Naive thymus-derived CD4-positive, alpha-beta T cell (primary cell): ENCODE measurements at regions not wholly inside any gene's neighbourhood (a gene's known extent, or its start where the extent isn't known, plus 50 kb on each side); places are given as distances from the start of the nearest gene placed in this dataset.
A peak's percentile ranks its signal among the peaks of the same experiment; 100 is the strongest.

Experiments used
- ATAC-seq: fragments of 150-1000 bp; cut with Tn5 transposase; 2 replicates; pipeline ENCODE4 v1.10.0; 2021; ENCODE audit warnings: mild to moderate bottlenecking, moderate library complexity
- CTCF ChIA-PET: fragments of 350-600 bp; sonication (Branson Sonifier 250); formaldehyde crosslinking; loops from one replicate; lab custom pipeline; 2021; ENCODE audit warnings: antibody characterized with exemption; lab: Charles Lee
- POLR2A ChIA-PET: fragments of 350-600 bp; sonication (Branson Sonifier 250); formaldehyde crosslinking; loops from one replicate; lab custom pipeline; 2021; ENCODE audit warnings: antibody characterized with exemption, inconsistent platforms; lab: Charles Lee
- DNase-seq, 9 donors: peaks; one replicate each; pipeline versions ENCODE4 v3.0.0 to v3.0.0-alpha.2; 2020 to 2022; ENCODE audit warnings: mixed read lengths in 1 of 9
- H3K27ac ChIP-seq: one replicate; pipeline ENCODE4 v1.7.0; 2013; ENCODE audit warnings: mild to moderate bottlenecking, low read depth, low read length, moderate library complexity
- H3K27me3 ChIP-seq, 2 donors: one replicate each; pipeline ENCODE4 v1.7.0; 2013; ENCODE audit warnings: low read length in 2 of 2, mild to moderate bottlenecking in 2 of 2, moderate library complexity in 2 of 2; ENCODE audit not compliant: control insufficient read depth in 2 of 2, insufficient read depth in 2 of 2
- H3K36me3 ChIP-seq, 3 experiments: 1 replicate in 2 of 3; 2 replicates in 1 of 3; pipeline ENCODE4 v1.7.0; 2013; ENCODE audit warnings: low read length in 3 of 3, mild to moderate bottlenecking in 3 of 3, moderate library complexity in 1 of 3; ENCODE audit not compliant: insufficient read depth in 3 of 3, control insufficient read depth in 2 of 3
- H3K4me1 ChIP-seq, 2 donors: one replicate each; pipeline ENCODE4 v1.7.0; 2013; ENCODE audit warnings: low read length in 2 of 2, mild to moderate bottlenecking in 2 of 2, moderate library complexity in 1 of 2; ENCODE audit not compliant: control insufficient read depth in 2 of 2, insufficient read depth in 2 of 2
- H3K4me3 ChIP-seq: 2 replicates; pipeline ENCODE4 v1.7.0; 2013; ENCODE audit warnings: mild to moderate bottlenecking, low read length
- H3K9me3 ChIP-seq, 3 experiments: 1 replicate in 2 of 3; 2 replicates in 1 of 3; pipeline ENCODE4 v1.7.0; 2013; ENCODE audit warnings: low read length in 3 of 3; ENCODE audit not compliant: control insufficient read depth in 2 of 3
- H3K27ac Mint-ChIP-seq, 9 donors: one replicate each; pipeline ENCODE4 v1.8.0; 2020 to 2022; ENCODE audit warnings: mixed read lengths in 9 of 9, mild to moderate bottlenecking in 8 of 9, moderate library complexity in 5 of 9, inconsistent platforms in 2 of 9
- H3K27me3 Mint-ChIP-seq, 5 donors: one replicate each; pipeline ENCODE4 v1.8.0; 2021 to 2022; ENCODE audit warnings: mixed read lengths in 5 of 5, mild to moderate bottlenecking in 1 of 5
- H3K36me3 Mint-ChIP-seq, 5 donors: one replicate each; pipeline ENCODE4 v1.8.0; 2020 to 2022; ENCODE audit warnings: mixed read lengths in 5 of 5, mild to moderate bottlenecking in 3 of 5, inconsistent platforms in 1 of 5
- H3K4me1 Mint-ChIP-seq, 7 donors: one replicate each; pipeline ENCODE4 v1.8.0; 2020 to 2022; ENCODE audit warnings: mixed read lengths in 7 of 7, mild to moderate bottlenecking in 3 of 7, inconsistent platforms in 1 of 7
- H3K4me3 Mint-ChIP-seq, 10 donors: one replicate each; pipeline ENCODE4 v1.8.0; 2020 to 2022; ENCODE audit warnings: mild to moderate bottlenecking in 10 of 10, mixed read lengths in 10 of 10, moderate library complexity in 6 of 10, inconsistent platforms in 2 of 10
- H3K9me3 Mint-ChIP-seq, 11 donors: one replicate each; pipeline ENCODE4 v1.8.0; 2020 to 2022; ENCODE audit warnings: mixed read lengths in 11 of 11, mild to moderate bottlenecking in 4 of 11, inconsistent platforms in 1 of 11, moderate library complexity in 1 of 11
- intact Hi-C, 2 donors: fragments of 100-400 bp; cut with micrococcal nuclease; formaldehyde crosslinking; loops; one replicate each; pipeline ENCODE4 v1.15.1; 2023

- H3K27me3 Mint-ChIP-seq: peaks cover 0 to 3% (median 0%) of the 10 kb centered on the region in 5 donors
- peaks cover 12 to 47% (median 37%) of the 10 kb centered on the region in 7 donors for H3K4me1 Mint-ChIP-seq
- no peaks in the 10 kb centered on the region for H3K36me3 ChIP-seq
- ChIA-PET POLR2A (interaction anchor here (1.3 kb wide), 1 partner anchor 14 kb away, joined by 3 read pairs; no protein-coding TSS in a partner anchor), CTCF (no interaction called here)
- H3K27ac Mint-ChIP-seq: no peak overlapping the region
- H3K9me3 Mint-ChIP-seq: peaks cover 0 to 8% (median 0%) of the 10 kb centered on the region in 11 donors
- no peak overlapping the region for H3K4me3 ChIP-seq
- H3K27ac ChIP-seq: no peak overlapping the region
- H3K36me3 Mint-ChIP-seq: peaks cover 0 to 2% (median 0%) of the 10 kb centered on the region in 5 donors
- no peak overlapping the region for H3K4me3 Mint-ChIP-seq
- ATAC-seq (no peak), DNase-seq (no peak)
- intact Hi-C loops: no loop called here
- no peaks in the 10 kb centered on the region for H3K27me3 ChIP-seq
- peaks cover 0 to 9% of the 10 kb centered on the region in 2 donors for H3K4me1 ChIP-seq
- no peaks in the 10 kb centered on the region for H3K9me3 ChIP-seq
Measured at GRCh38 chr10:88041243-88042159, 178.1 kb downstream of the PTEN start.

DNA sequence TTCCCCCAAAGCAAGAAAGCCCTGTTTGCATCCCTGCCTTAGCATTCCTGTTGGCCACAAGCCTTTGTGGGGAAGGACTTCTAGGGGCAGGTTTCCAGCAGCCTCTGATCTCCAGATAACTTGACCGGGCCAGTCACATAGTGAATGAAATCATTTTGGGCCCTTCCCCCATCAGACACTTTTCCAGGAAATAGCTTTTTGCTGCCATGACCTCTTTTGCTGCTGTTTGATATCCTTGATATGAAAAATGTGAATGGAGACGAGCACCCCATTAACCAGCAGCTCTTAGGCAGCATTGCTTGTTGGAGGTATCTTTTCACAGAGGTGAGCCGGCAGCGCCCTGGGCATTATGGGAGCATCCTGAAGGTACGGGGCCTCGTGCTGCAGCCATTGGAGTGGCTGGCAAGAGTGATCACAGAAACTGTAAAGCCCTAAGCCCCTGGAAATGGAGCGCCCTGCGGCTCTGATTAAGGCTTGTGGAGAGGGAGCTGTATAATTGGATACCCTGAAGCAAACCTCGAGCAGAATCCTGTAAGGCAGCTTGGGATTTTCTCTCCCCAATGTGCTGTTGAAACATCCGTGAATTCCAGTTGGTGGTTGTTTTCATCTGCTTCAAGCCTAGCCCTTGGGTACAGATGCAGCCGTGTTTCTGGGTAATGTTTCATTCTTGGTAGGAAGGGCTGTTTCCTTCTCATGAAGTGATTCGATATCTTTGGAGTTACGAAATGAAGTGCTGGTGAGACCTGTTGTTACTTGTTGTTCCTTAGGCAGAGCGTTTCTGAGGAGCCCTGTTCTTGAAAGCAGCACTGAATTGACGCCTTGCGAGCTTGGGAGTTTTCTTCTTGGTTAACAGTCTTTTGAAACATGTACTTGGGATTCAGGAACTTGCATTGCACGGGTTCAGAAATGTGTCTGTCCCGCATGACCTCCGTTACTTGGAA is 179.0 kb downstream of the PTEN start:
- no peak for DNase-seq
- Mint-ChIP-seq H3K36me3 (peaks cover 0 to 2% (median 0%) of the 10 kb centered on the region in 5 donors), H3K27me3 (peaks cover 0 to 3% (median 0%) of the 10 kb centered on the region in 5 donors), H3K4me3 (no peak overlapping the region), H3K9me3 (peaks cover 0 to 8% (median 0%) of the 10 kb centered on the region in 11 donors), H3K27ac (peak overlapping the region in 1 of 9 donors; percentile 5), H3K4me1 (peaks cover 8 to 43% (median 32%) of the 10 kb centered on the region in 7 donors)
- peak; percentile 24 for ATAC-seq
- Histone ChIP-seq H3K9me3 (no peaks in the 10 kb centered on the region), H3K27ac (no peak overlapping the region), H3K36me3 (no peaks in the 10 kb centered on the region), H3K27me3 (no peaks in the 10 kb centered on the region), H3K4me1 (peaks cover 0 to 7% of the 10 kb centered on the region in 2 donors), H3K4me3 (no peak overlapping the region)
- ChIA-PET CTCF (interaction anchor here (0.6 kb wide), 1 partner anchor 153 kb away, joined by 3 read pairs; no protein-coding TSS in a partner anchor), POLR2A (interaction anchor here (1.3 kb wide), 1 partner anchor 15 kb away, joined by 3 read pairs; no protein-coding TSS in a partner anchor)
- intact Hi-C loops: no loop called here

DNA sequence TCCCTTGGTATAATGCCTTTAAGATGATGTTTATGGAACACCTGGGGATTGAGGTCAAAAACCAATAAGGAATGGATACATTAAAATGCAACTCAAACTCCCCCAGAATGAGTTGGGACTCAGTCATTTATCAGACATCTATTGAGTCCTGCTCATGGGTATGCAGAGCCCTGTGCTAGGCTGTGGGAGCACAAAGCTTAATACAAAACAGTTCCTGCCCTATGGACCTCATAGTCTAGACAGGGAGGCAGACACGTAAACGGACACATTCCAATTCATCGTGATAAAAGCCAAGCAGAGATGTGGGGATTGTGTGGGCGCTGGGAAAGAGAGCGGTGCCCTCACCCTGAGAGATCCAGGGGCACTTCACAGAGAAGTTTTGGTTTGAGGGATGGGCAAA is 181.7 kb downstream of the PTEN start:
- POLR2A ChIA-PET: no interaction called here

GRCh38 chr10:88045656-88046415 is 182.4 kb downstream of the PTEN start:
- Histone ChIP-seq H3K4me3 (no peak overlapping the region), H3K36me3 (no peaks in the 10 kb centered on the region), H3K27me3 (no peaks in the 10 kb centered on the region), H3K4me1 (no peaks in the 10 kb centered on the region), H3K9me3 (no peaks in the 10 kb centered on the region), H3K27ac (no peak overlapping the region)
- H3K27me3 Mint-ChIP-seq: peaks cover 0 to 5% (median 0%) of the 10 kb centered on the region in 5 donors
- H3K4me1 Mint-ChIP-seq: peaks cover 3 to 40% (median 18%) of the 10 kb centered on the region in 7 donors
- peak overlapping the region in 4 of 9 donors; percentile 4 to 83 (median 40) for H3K27ac Mint-ChIP-seq
- CTCF ChIA-PET: no interaction called here
- DNase-seq: no peak
- H3K36me3 Mint-ChIP-seq: peaks cover 0 to 7% (median 0%) of the 10 kb centered on the region in 5 donors
- intact Hi-C loops: no loop called here
- POLR2A ChIA-PET: no interaction called here
- peak; percentile 26 for ATAC-seq
- peak overlapping the region in 1 of 10 donors; percentile 8 for H3K4me3 Mint-ChIP-seq
- H3K9me3 Mint-ChIP-seq: peaks cover 0 to 16% (median 0%) of the 10 kb centered on the region in 11 donors

More for the DNA sequence above, 181.7 kb downstream of the PTEN start:
- H3K9me3 ChIP-seq: no peaks in the 10 kb centered on the region
- ATAC-seq (no peak), DNase-seq (no peak)
- H3K27ac ChIP-seq: no peak overlapping the region
- intact Hi-C loops: no loop called here
- peaks cover 0 to 5% (median 0%) of the 10 kb centered on the region in 5 donors for H3K27me3 Mint-ChIP-seq
- CTCF ChIA-PET: no interaction called here
- H3K27ac Mint-ChIP-seq: peak overlapping the region in 3 of 9 donors; percentile 4 to 83 (median 51)
- peaks cover 0 to 7% (median 0%) of the 10 kb centered on the region in 5 donors for H3K36me3 Mint-ChIP-seq
- no peak overlapping the region for H3K4me3 Mint-ChIP-seq
- H3K27me3 ChIP-seq: no peaks in the 10 kb centered on the region
- peaks cover 3 to 40% (median 19%) of the 10 kb centered on the region in 7 donors for H3K4me1 Mint-ChIP-seq
- no peaks in the 10 kb centered on the region for H3K36me3 ChIP-seq
- H3K9me3 Mint-ChIP-seq: peaks cover 0 to 16% (median 0%) of the 10 kb centered on the region in 11 donors
- no peak overlapping the region for H3K4me3 ChIP-seq
- H3K4me1 ChIP-seq: no peaks in the 10 kb centered on the region

DNA sequence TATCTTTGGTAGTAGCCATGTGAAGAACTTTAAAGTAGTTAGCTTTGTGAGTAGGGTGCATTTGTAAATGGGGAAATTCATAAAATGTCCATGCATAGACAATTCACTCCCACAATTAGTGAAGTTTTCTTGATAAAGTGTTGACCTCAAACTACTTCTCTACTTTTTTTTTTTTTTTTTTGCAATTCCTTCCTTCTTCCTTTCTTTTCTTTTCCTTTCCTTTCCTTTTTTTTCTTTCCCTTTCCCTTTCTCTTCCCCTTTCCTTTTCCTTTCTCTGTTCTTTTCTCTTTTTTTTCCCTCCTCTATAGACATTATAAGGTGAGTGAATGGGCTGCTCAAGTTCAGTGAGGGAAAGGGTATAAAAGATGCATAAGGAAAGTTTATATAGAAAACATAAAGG is 184.2 kb downstream of the PTEN start:
- DNase-seq (no peak), ATAC-seq (no peak)
- H3K4me3 ChIP-seq: no peak overlapping the region
- Mint-ChIP-seq H3K27ac (no peak overlapping the region), H3K4me1 (peaks cover 3 to 40% (median 18%) of the 10 kb centered on the region in 7 donors), H3K36me3 (peaks cover 0 to 7% (median 0%) of the 10 kb centered on the region in 5 donors), H3K27me3 (peaks cover 0 to 5% (median 0%) of the 10 kb centered on the region in 5 donors), H3K9me3 (peaks cover 0 to 16% (median 0%) of the 10 kb centered on the region in 11 donors), H3K4me3 (no peak overlapping the region)
- no peaks in the 10 kb centered on the region for H3K36me3 ChIP-seq
- intact Hi-C loops: no loop called here
- H3K27me3 ChIP-seq: no peaks in the 10 kb centered on the region
- H3K4me1 ChIP-seq: no peaks in the 10 kb centered on the region
- H3K9me3 ChIP-seq: no peaks in the 10 kb centered on the region
- ChIA-PET CTCF (no interaction called here), POLR2A (interaction anchor here (0.7 to 1.0 kb wide), 2 partner anchors 16 to 50 kb away, joined by 4 to 5 read pairs; no protein-coding TSS in a partner anchor)
- H3K27ac ChIP-seq: no peak overlapping the region
